ENCODE measurements at regions not wholly inside any gene's neighbourhood (a gene's known extent, or its start where the extent isn't known, plus 50 kb on each side); places are given as distances from the start of the nearest gene placed in this dataset.
"Not testable (repeated sequence)": the region's sequence is repeated elsewhere in the genome, so short reads cannot be mapped to it uniquely, and the experiment has no call there.

GRCh38 chr12:116327992-116328391 is 50.5 kb upstream of the MED13L start:
- not testable (repeated sequence) for DNase-seq

- no peak for DNase-seq
Measured at GRCh38 chr12:116331876-116332275, 54.4 kb upstream of the MED13L start.

GRCh38 chr12:116332705-116333380 is 55.4 kb upstream of the MED13L start:
- no peak for DNase-seq

GRCh38 chr12:116333402-116333801 is 55.9 kb upstream of the MED13L start:
- no peak for DNase-seq

GRCh38 chr12:116336542-116337065 is 59.1 kb upstream of the MED13L start:
- no peak for DNase-seq

GRCh38 chr12:116337312-116337711 is 59.8 kb upstream of the MED13L start:
- no peak for DNase-seq

- DNase-seq = no peak
Measured at GRCh38 chr12:116338064-116338846, 60.8 kb upstream of the MED13L start.

- DNase-seq = no peak
Measured at GRCh38 chr12:116339062-116339461, 61.6 kb upstream of the MED13L start.

GRCh38 chr12:116339800-116340371 is 62.4 kb upstream of the MED13L start:
- no peak for DNase-seq

GRCh38 chr12:116343331-116343884 is 65.9 kb upstream of the MED13L start:
- no peak for DNase-seq

- DNase-seq = no peak
Measured at GRCh38 chr12:116346222-116346621, 68.7 kb upstream of the MED13L start.

GRCh38 chr12:116346741-116347140 is 69.2 kb upstream of the MED13L start:
- no peak for DNase-seq

- no peak for DNase-seq
Measured at GRCh38 chr12:116347265-116347664, 69.8 kb upstream of the MED13L start.

GRCh38 chr12:116352315-116352835 is 74.9 kb upstream of the MED13L start:
- no peak for DNase-seq

GRCh38 chr12:116353958-116354357 is 76.5 kb upstream of the MED13L start:
- DNase-seq = no peak

GRCh38 chr12:116354534-116354933 is 77.0 kb upstream of the MED13L start:
- DNase-seq = no peak

- DNase-seq = no peak
Measured at GRCh38 chr12:116354950-116355783, 77.7 kb upstream of the MED13L start.

- DNase-seq = no peak
Measured at GRCh38 chr12:116358536-116358892, 81.0 kb upstream of the MED13L start.

- no peak for DNase-seq
Measured at GRCh38 chr12:116358893-116359761, 81.6 kb upstream of the MED13L start.

- no peak for DNase-seq
Measured at GRCh38 chr12:116360579-116361413, 83.3 kb upstream of the MED13L start.

Data from NCI-H1417 treated with DMSO at 0.1 percent for 48 hours (cell line).